Suppressor macrophage treated with lipopolysaccharide for 1 hour (primary cell): ENCODE measurements at regions not wholly inside any gene's neighbourhood (a gene's known extent, or its start where the extent isn't known, plus 50 kb on each side); places are given as distances from the start of the nearest gene placed in this dataset.

Experiments used
- DNase-seq, 3 donors: peaks; one replicate each; pipeline ENCODE4 v3.0.0-alpha.2; 2020 to 2022

- DNase-seq, result no peak
Observed at GRCh38 chrX:10819973-10820372, 199.6 kb upstream of the MID1 start.

GRCh38 chrX:10821293-10821692, 200.9 kb upstream of the MID1 start:
- no peak for DNase-seq

GRCh38 chrX:10828036-10828435, 207.7 kb upstream of the MID1 start:
- no peak for DNase-seq

- DNase-seq, result no peak
Observed at GRCh38 chrX:10828640-10829039, 208.3 kb upstream of the MID1 start.

- DNase-seq, result no peak
Observed at GRCh38 chrX:10831716-10832502, 211.5 kb upstream of the MID1 start.

GRCh38 chrX:10833299-10834169, 213.1 kb upstream of the MID1 start:
- DNase-seq, result peak; percentile 7 to 19 (median 15)

GRCh38 chrX:10841579-10841978, 221.2 kb upstream of the MID1 start:
- no peak for DNase-seq

- no peak for DNase-seq
Observed at GRCh38 chrX:10842646-10843045, 222.3 kb upstream of the MID1 start.

GRCh38 chrX:10847333-10847732, 226.9 kb upstream of the MID1 start:
- no peak for DNase-seq

GRCh38 chrX:10851809-10852208, 231.4 kb upstream of the MID1 start:
- DNase-seq, result no peak

GRCh38 chrX:10854594-10854993, 234.2 kb upstream of the MID1 start:
- no peak for DNase-seq

- no peak for DNase-seq
Observed at GRCh38 chrX:10855845-10856244, 235.5 kb upstream of the MID1 start.

- no peak for DNase-seq
Observed at GRCh38 chrX:10856797-10857196, 236.4 kb upstream of the MID1 start.

GRCh38 chrX:10859353-10859752, 239.0 kb upstream of the MID1 start:
- DNase-seq, result peak in 1 of 3 donors; percentile 1

- no peak for DNase-seq
Observed at GRCh38 chrX:10875995-10876394, 235.1 kb upstream of the HCCS start.

- DNase-seq, result no peak
Observed at GRCh38 chrX:10882484-10882883, 228.6 kb upstream of the HCCS start.

GRCh38 chrX:10884246-10884645, 226.9 kb upstream of the HCCS start:
- DNase-seq, result no peak

- DNase-seq, result no peak
Observed at GRCh38 chrX:10892621-10893225, 218.4 kb upstream of the HCCS start.

- peak in 2 of 3 donors; percentile 35 to 42 for DNase-seq
Observed at GRCh38 chrX:10893366-10893765, 217.8 kb upstream of the HCCS start.

GRCh38 chrX:10893976-10894375, 217.2 kb upstream of the HCCS start:
- no peak for DNase-seq

GRCh38 chrX:10897768-10898167, 213.4 kb upstream of the HCCS start:
- no peak for DNase-seq

- no peak for DNase-seq
Observed at GRCh38 chrX:10900585-10901289, 210.4 kb upstream of the HCCS start.

GRCh38 chrX:10901290-10901633, 209.9 kb upstream of the HCCS start:
- DNase-seq, result no peak
